IMR-90 (cell line): ENCODE measurements at regions not wholly inside any gene's neighbourhood (a gene's known extent, or its start where the extent isn't known, plus 50 kb on each side); places are given as distances from the start of the nearest gene placed in this dataset.

Experiments used
- ATAC-seq: fragments of 200-7000 bp; cut with Tn5 transposase; 2 replicates; pipeline ENCODE4 v1.9.1; 2020; ENCODE audit warnings: low read depth, mild to moderate bottlenecking, moderate library complexity
- BruUV-seq: library from RNA; stranded (reverse); fragments of 400-500 nt; replicated peaks from 2 replicates; lab custom pipeline; 2021; lab: Mats Ljungman, UMichigan
- CTCF ChIA-PET: fragments of 300-600 bp; formaldehyde crosslinking; extraction: SDS; loops from one replicate; lab custom pipeline; 2021; ENCODE audit warnings: antibody characterized with exemption; lab: Yijun Ruan, JAX
- POLR2A ChIA-PET: fragments of 300-600 bp; sonication (Branson Sonifier 250); formaldehyde crosslinking; loops from one replicate; lab custom pipeline; 2022; ENCODE audit warnings: antibody characterized with exemption; ENCODE audit not compliant: unreplicated experiment; lab: Charles Lee
- DNase-seq: peaks from one replicate; pipeline ENCODE4 v3.0.0; 2013
- H2AFZ ChIP-seq: replicated peaks from 2 replicates; pipeline ENCODE3; 2013; ENCODE audit warnings: low read length, mild to moderate bottlenecking; ENCODE audit not compliant: poor library complexity
- H2AK5ac ChIP-seq: 2 replicates; pipeline ENCODE4 v1.6.1; 2013; ENCODE audit warnings: low read depth, low read length, inconsistent platforms
- H2AK9ac ChIP-seq: replicated peaks from 2 replicates; pipeline ENCODE3; 2013; ENCODE audit warnings: mild to moderate bottlenecking, low read depth, low read length, moderate library complexity; ENCODE audit not compliant: poor library complexity
- H2BK120ac ChIP-seq: 2 replicates; pipeline ENCODE4 v1.6.1; 2013; ENCODE audit warnings: low read depth, low read length, inconsistent platforms
- H2BK15ac ChIP-seq: 3 replicates; pipeline ENCODE4 v1.6.1; 2013; ENCODE audit warnings: low read depth, low read length, inconsistent platforms
- H2BK20ac ChIP-seq: 2 replicates; pipeline ENCODE4 v1.6.1; 2013; ENCODE audit warnings: low read depth, mild to moderate bottlenecking, inconsistent platforms, low read length, moderate library complexity
- H2BK5ac ChIP-seq: 2 replicates; pipeline ENCODE4 v1.6.1; 2013; ENCODE audit warnings: mild to moderate bottlenecking, low read depth, low read length, inconsistent platforms; ENCODE audit not compliant: poor library complexity, severe bottlenecking
- H3K14ac ChIP-seq: replicated peaks from 2 replicates; pipeline ENCODE4 v1.6.1; 2013; ENCODE audit warnings: low read depth, low read length, inconsistent platforms
- H3K18ac ChIP-seq: 2 replicates; pipeline ENCODE4 v1.6.1; 2013; ENCODE audit warnings: low read depth, low read length, control low read depth
- H3K23ac ChIP-seq: 2 replicates; pipeline ENCODE4 v1.6.1; 2013; ENCODE audit warnings: low read depth, low read length, inconsistent platforms
- H3K27ac ChIP-seq: 2 replicates; pipeline ENCODE4 v1.5.1; 2013; ENCODE audit warnings: mild to moderate bottlenecking, control low read depth, low read length; ENCODE audit not compliant: insufficient read depth
- H3K27me3 ChIP-seq: 2 replicates; pipeline ENCODE4 v1.6.1; 2013; ENCODE audit warnings: low read length; ENCODE audit not compliant: control insufficient read depth, insufficient read depth
- H3K36me3 ChIP-seq: 2 replicates; pipeline ENCODE4 v1.6.1; 2013; ENCODE audit warnings: low read length, mixed read lengths; ENCODE audit not compliant: control insufficient read depth, insufficient read depth
- H3K4ac ChIP-seq: 2 replicates; pipeline ENCODE4 v1.6.1; 2013; ENCODE audit warnings: low read depth, low read length, inconsistent platforms
- H3K4me1 ChIP-seq: 2 replicates; pipeline ENCODE4 v1.6.1; 2013; ENCODE audit warnings: low read length, mixed read lengths; ENCODE audit not compliant: control insufficient read depth, insufficient read depth
- H3K4me2 ChIP-seq: 2 replicates; pipeline ENCODE4 v1.6.1; 2013; ENCODE audit warnings: low read depth, mild to moderate bottlenecking, control low read depth, low read length, moderate library complexity
- H3K4me3 ChIP-seq: 2 replicates; pipeline ENCODE4 v1.5.1; 2013; ENCODE audit warnings: low read depth, mild to moderate bottlenecking, control low read depth, low read length, moderate library complexity; ENCODE audit not compliant: insufficient read depth
- H3K56ac ChIP-seq: 2 replicates; pipeline ENCODE4 v1.6.1; 2013; ENCODE audit warnings: low read length, inconsistent platforms; ENCODE audit not compliant: insufficient read depth; ENCODE audit errors: extremely low read depth
- H3K79me1 ChIP-seq, 2 experiments: 2 replicates each; pipeline ENCODE4 v1.6.1; 2013; ENCODE audit warnings: low read length in 2 of 2, inconsistent platforms in 1 of 2, low read depth in 1 of 2
- H3K9ac ChIP-seq: 2 replicates; pipeline ENCODE4 v1.6.1; 2013; ENCODE audit warnings: low read depth, low read length, control low read depth
- H3K9me1 ChIP-seq: 2 replicates; pipeline ENCODE4 v1.6.1; 2013; ENCODE audit warnings: low read length, inconsistent platforms; ENCODE audit not compliant: insufficient read depth
- H3K9me3 ChIP-seq: 2 replicates; pipeline ENCODE4 v1.6.1; 2013; ENCODE audit warnings: low read length; ENCODE audit not compliant: control insufficient read depth, insufficient read depth
- H4K20me1 ChIP-seq: 2 replicates; pipeline ENCODE4 v1.6.1; 2013; ENCODE audit warnings: low read length, inconsistent platforms; ENCODE audit not compliant: insufficient read depth
- H4K5ac ChIP-seq: 2 replicates; pipeline ENCODE4 v1.6.1; 2013; ENCODE audit warnings: mild to moderate bottlenecking, low read depth, low read length, control low read depth
- H4K8ac ChIP-seq, 2 experiments: 2 replicates each; pipeline ENCODE4 v1.6.1; 2013; ENCODE audit warnings: low read depth in 2 of 2, low read length in 2 of 2, control low read depth in 1 of 2, inconsistent platforms in 1 of 2
- H4K91ac ChIP-seq: 2 replicates; pipeline ENCODE4 v1.6.1; 2013; ENCODE audit warnings: low read depth, low read length, inconsistent platforms; ENCODE audit not compliant: insufficient read depth
- CEBPB ChIP-seq: IDR thresholded peaks from 2 replicates; pipeline ENCODE4 v1.6.1; 2012; ENCODE audit warnings: low read depth, low read length, improper control_type of control experiment
- CTCF ChIP-seq: conservative IDR thresholded peaks from 2 replicates; pipeline ENCODE4 v1.5.1; 2012; ENCODE audit warnings: mild to moderate bottlenecking, low read depth, low read length, improper control_type of control experiment
- MAZ ChIP-seq: IDR thresholded peaks from 2 replicates; pipeline ENCODE4 v1.6.1; 2012; ENCODE audit warnings: low read depth, mild to moderate bottlenecking, low read length, improper control_type of control experiment, moderate library complexity, borderline replicate concordance
- NFE2L2 ChIP-seq: fragments of 150-350 bp; IDR thresholded peaks from 2 replicates; pipeline ENCODE4 v1.6.1; 2016; ENCODE audit warnings: low read depth, mild to moderate bottlenecking, low read length
- POLR2A ChIP-seq: IDR thresholded peaks from 2 replicates; pipeline ENCODE4 v1.6.1; 2012; ENCODE audit warnings: mild to moderate bottlenecking, low read depth, low read length
- SMC3 ChIP-seq: fragments of 150-350 bp; IDR thresholded peaks from 2 replicates; pipeline ENCODE4 v1.6.1; 2016; ENCODE audit warnings: low read depth, mild to moderate bottlenecking, antibody characterized with exemption, low read length, moderate library complexity
- WGBS, 2 experiments: methylation state at CpG; one replicate each; pipeline versions ENCODE4 v1.1.5 to v1.1.7; 2013; ENCODE audit warnings: missing lambda C conversion rate in 2 of 2; ENCODE audit not compliant: insufficient read length in 1 of 2; ENCODE audit errors: extremely low coverage in 2 of 2; 5-methylcytosine and 5-hydroxymethylcytosine counted together
- dilution Hi-C: fragments of 300-500 bp; cut with HindIII; formaldehyde crosslinking; loops from one replicate; pipeline ENCODE4 v1.14.3; 2018; ENCODE audit warnings: low sequenced_read_pairs; ENCODE audit not compliant: unreplicated experiment
- in situ Hi-C: fragments of 300-500 bp; cut with MboI; formaldehyde crosslinking; loops from 3 replicates; pipeline ENCODE4 v1.14.3; 2019; ENCODE audit warnings: low sequenced_read_pairs, inconsistent platforms, mixed read lengths
- intact Hi-C: fragments of 100-400 bp; cut with micrococcal nuclease; formaldehyde crosslinking; loops from 2 replicates; pipeline ENCODE4 v1.10.0; 2022

GRCh38 chr9:105978336-105978735, 284.0 kb downstream of the TMEM38B start:
- Histone ChIP-seq H2BK5ac (no peak overlapping the region), H3K9ac (no peak overlapping the region), H3K27me3 (no peaks in the 10 kb centered on the region), H4K8ac (no peak overlapping the region), H3K36me3 (no peaks in the 10 kb centered on the region), H3K18ac (no peak overlapping the region), H4K5ac (no peak overlapping the region), H3K9me1 (no peaks in the 10 kb centered on the region), H3K23ac (no peak overlapping the region), H2BK120ac (no peak overlapping the region), H4K20me1 (no peaks in the 10 kb centered on the region), H2BK15ac (no peak overlapping the region), H2AK5ac (no peak overlapping the region), H4K91ac (no peak overlapping the region), H2AK9ac (no peak overlapping the region), H3K14ac (no peak overlapping the region), H3K27ac (no peak overlapping the region), H3K4ac (no peak overlapping the region), H2BK20ac (no peak overlapping the region), H3K9me3 (no peaks in the 10 kb centered on the region), H3K4me1 (no peaks in the 10 kb centered on the region), H3K79me1 (no peaks in the 10 kb centered on the region), H3K56ac (no peak overlapping the region), H2AFZ (no peak overlapping the region), H3K4me2 (no peak overlapping the region), H3K4me3 (no peak overlapping the region)
- 60% methylated on average over 1 of the region's 7 CpGs; no CpG with 5 or more reads in 1 of the 2 experiments for whole genome bisulfite sequencing, 2 experiments
- dilution Hi-C loops (no loop called here), in situ Hi-C loops (no loop called here), intact Hi-C loops (no loop called here)
- TF ChIP-seq POLR2A (no peak), NFE2L2 (no peak), CEBPB (no peak), MAZ (no peak), SMC3 (no peak), CTCF (no peak)
- CTCF ChIA-PET = no interaction called here
- BruUV-seq = no TSS peak
- POLR2A ChIA-PET = no interaction called here
- DNase-seq = no peak
- ATAC-seq = no peak
